ENCODE measurements at regions not wholly inside any gene's neighbourhood (a gene's known extent, or its start where the extent isn't known, plus 50 kb on each side); places are given as distances from the start of the nearest gene placed in this dataset.

DNA sequence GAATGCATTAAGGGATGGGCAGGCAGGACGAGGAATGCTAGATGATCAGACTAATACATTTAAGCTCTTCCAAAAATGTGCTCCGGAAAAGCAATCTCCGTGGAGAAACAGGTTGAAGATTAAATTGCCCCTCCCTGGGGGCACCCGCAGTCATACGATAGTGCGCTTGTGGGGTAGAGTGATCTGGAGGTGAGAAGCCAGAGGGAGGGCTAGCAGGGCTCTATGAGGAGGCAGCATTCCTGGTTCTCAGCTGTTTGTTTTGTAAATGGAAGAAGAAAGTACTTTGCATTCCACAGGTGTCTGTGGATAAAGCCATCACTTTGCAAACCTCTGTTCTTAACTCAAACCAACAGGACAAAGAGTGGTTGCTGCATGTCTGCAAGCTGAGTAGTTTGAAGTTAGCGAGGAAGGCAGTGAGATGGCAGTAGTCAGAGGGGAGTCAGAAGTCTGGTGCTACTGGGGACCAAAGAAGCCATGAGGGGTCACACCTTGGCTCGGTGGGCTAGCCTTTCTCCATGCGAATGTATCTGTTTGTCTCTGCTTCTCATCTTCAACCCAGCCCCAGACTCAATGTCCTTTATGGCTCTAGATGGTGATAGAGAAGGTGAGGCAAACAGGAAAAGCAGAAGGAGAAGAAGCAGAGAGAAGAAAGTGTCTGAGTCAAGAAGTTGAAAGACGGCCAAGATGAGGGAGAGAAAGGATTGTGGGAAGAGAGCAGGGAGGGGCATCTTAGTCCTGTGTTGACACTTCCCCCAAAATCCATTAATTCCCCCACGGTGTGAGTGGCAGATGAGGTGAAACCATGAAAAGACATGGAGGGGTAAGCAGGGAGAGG lies 65.2 kb upstream of the GJA8 start:
- H3K9me3 Mint-ChIP-seq (ENCODE audit: low read depth), result no peaks in the 10 kb centered on the region
- no peak for ATAC-seq
- no peak for DNase-seq
- no peaks in the 10 kb centered on the region for H3K36me3 Mint-ChIP-seq
- no peak overlapping the region for H3K27ac Mint-ChIP-seq
- CTCF ChIA-PET, result no interaction called here
- H3K27me3 Mint-ChIP-seq, result peaks cover 9% of the 10 kb centered on the region
- H3K4me3 Mint-ChIP-seq, result no peak overlapping the region
- no peaks in the 10 kb centered on the region for H3K4me1 Mint-ChIP-seq

DNA sequence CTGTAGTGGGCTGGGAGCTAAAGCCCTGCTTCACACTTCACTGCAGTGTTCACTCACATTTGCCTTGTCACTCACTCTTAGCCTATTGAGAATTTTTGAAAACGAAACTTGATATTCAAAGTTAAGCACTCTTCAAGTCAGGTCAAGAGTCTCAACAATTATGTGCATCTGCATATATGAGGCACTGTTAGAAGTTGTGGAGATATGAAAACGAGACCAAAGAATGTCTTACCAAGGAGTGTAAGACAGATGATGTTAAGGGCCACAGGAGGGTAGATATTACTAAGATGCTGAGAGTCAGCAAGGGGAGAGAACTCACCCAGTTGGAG lies 64.7 kb upstream of the GJA8 start:
- Mint-ChIP-seq H3K9me3 (ENCODE audit: low read depth) (no peaks in the 10 kb centered on the region), H3K4me1 (no peaks in the 10 kb centered on the region), H3K27ac (no peak overlapping the region), H3K27me3 (peaks cover 9% of the 10 kb centered on the region), H3K36me3 (no peaks in the 10 kb centered on the region), H3K4me3 (no peak overlapping the region)
- CTCF ChIA-PET, result no interaction called here
- DNase-seq (no peak), ATAC-seq (no peak)

DNA sequence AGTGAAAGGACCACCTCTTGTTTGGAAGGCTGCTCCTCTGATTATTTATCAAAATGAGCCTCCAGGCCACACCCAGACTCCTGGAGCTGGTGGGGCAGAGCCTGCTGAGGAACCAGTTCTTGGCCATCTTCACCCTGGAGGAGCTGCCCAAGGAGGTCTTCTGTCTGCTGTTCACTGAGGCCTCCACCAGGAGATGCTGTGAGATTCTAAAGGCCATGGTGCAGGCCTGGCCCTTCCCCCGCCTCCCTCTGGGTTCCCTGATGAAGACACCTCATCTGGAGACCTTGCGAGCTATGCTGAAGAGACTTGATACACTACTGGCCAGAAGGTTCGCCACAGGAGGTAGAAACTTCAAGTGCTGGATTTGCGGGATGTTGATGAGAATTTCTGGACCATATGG lies 61.7 kb upstream of the GJA8 start:
- Mint-ChIP-seq H3K4me3 (no peak overlapping the region), H3K9me3 (ENCODE audit: low read depth) (no peaks in the 10 kb centered on the region), H3K27me3 (peaks cover 6% of the 10 kb centered on the region), H3K4me1 (no peaks in the 10 kb centered on the region), H3K27ac (no peak overlapping the region), H3K36me3 (no peaks in the 10 kb centered on the region)
- ATAC-seq, result no peak
- DNase-seq, result no peak
- CTCF ChIA-PET, result no interaction called here

DNA sequence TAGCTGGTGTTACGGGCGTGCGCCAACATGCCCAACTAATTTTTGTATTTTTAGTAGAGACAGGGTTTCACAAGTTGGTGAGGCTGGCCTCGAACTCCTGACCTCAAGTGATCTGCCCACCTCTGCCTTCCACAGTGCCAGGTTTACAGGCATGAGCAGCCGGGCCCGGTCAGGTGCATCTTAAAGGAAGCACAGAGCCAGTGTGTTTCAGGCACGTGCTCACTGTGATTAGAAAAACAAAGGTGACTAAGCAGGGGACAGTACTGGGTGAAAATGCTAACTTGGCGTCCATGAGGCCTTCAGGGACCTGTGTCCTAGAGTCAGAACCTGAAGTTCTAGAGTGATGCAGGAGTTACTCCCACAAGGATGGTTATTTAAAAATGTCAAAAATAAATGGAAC lies 60.0 kb upstream of the GJA8 start:
- no peak overlapping the region for H3K4me3 Mint-ChIP-seq
- H3K4me1 Mint-ChIP-seq, result no peaks in the 10 kb centered on the region
- H3K9me3 Mint-ChIP-seq (ENCODE audit: low read depth), result no peaks in the 10 kb centered on the region
- ATAC-seq (no peak), DNase-seq (no peak)
- H3K27ac Mint-ChIP-seq, result no peak overlapping the region
- no peaks in the 10 kb centered on the region for H3K27me3 Mint-ChIP-seq
- CTCF ChIA-PET, result no interaction called here
- H3K36me3 Mint-ChIP-seq, result no peaks in the 10 kb centered on the region

DNA sequence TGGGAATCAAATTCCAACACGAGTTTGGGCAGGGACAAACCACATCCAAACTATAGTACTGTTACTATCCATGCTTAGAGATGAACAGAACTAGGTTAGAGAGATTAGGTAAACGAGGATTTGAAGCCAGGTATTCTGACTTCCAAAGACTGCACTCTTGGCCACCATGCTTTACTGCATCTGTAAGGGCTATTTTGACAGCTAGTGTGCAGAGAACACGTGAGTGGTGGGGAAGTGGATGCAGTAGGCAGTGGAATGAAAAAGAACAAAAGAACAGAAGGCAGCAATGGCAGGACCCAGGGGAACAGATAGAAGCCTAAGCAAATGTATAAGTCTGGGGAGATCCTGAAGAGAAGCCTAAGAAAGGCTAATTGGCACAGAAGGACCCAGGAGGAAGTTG lies 59.1 kb upstream of the GJA8 start:
- DNase-seq (no peak), ATAC-seq (no peak)
- Mint-ChIP-seq H3K9me3 (ENCODE audit: low read depth) (no peaks in the 10 kb centered on the region), H3K36me3 (no peaks in the 10 kb centered on the region), H3K4me1 (no peaks in the 10 kb centered on the region), H3K27me3 (no peaks in the 10 kb centered on the region), H3K27ac (no peak overlapping the region), H3K4me3 (no peak overlapping the region)
- CTCF ChIA-PET, result no interaction called here

DNA sequence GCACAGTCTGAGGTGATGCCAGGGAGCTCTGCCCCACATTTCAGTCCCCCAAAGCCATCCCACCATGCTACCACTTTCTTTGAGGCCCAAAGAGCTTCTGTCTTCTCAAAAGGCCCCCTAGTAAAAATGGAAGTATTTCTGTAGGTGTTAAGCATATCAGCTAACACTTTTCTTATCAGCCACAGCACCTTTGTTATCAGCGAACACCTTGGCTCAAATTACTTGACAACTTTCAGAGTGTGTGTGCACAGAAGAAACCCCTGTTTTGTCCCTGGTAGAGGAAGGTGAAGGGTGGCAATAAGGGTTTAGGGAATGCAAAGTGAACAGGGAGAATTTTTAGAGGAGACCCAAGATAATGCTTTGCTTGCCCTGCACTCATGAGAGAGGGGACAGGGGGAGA lies 54.8 kb upstream of the GJA8 start:
- Mint-ChIP-seq H3K27me3 (peaks cover 3% of the 10 kb centered on the region), H3K4me1 (peaks cover 5% of the 10 kb centered on the region), H3K36me3 (no peaks in the 10 kb centered on the region), H3K4me3 (no peak overlapping the region), H3K27ac (no peak overlapping the region), H3K9me3 (ENCODE audit: low read depth) (no peaks in the 10 kb centered on the region)
- DNase-seq (no peak), ATAC-seq (no peak)
- CTCF ChIA-PET, result no interaction called here

DNA sequence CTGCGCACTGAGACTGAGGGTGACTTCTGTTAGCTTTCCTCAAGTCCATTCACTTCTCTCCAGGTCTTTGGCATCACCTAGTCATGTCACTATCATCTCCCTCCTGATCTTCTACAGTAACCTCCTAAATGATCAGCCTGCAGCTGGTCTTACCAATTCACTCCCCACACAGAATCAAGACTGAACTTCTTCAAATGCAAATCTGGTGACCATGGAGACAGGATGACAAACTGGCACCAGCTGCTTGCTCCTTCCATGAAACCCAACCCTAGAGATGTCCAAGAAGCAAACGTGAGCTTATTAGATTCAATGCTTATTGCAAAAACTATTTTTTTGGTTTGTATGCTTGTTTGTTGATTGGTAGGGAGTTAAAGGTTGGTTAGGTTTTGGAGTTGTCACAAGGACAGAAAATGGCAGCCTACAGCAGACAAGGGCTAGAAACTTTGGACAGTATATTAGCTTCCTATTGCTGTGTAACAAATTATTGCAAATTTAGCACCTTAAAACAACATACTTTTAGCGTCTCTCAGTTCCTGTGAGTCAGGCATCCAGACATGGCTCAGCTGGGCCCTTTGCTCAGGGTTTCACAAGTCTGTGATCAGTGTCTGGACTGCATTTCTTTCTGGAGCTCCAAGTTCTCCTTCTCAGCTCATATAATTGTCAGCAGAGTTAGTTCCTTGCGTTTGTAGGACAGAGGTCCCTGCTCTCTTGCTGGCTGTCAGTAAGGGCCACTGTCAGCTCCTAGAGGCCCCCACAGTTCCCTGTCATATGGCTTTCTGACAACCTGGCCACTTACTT lies 53.3 kb upstream of the GJA8 start:
- CTCF ChIA-PET, result interaction anchor here (1.2 kb wide), 1 partner anchor 20 kb away, joined by 4 read pairs; no protein-coding TSS in a partner anchor
- no peak for ATAC-seq
- DNase-seq, result no peak
- Mint-ChIP-seq H3K27ac (no peak overlapping the region), H3K4me3 (no peak overlapping the region), H3K36me3 (no peaks in the 10 kb centered on the region), H3K27me3 (peaks cover 3% of the 10 kb centered on the region), H3K9me3 (ENCODE audit: low read depth) (no peaks in the 10 kb centered on the region), H3K4me1 (peaks cover 5% of the 10 kb centered on the region)

DNA sequence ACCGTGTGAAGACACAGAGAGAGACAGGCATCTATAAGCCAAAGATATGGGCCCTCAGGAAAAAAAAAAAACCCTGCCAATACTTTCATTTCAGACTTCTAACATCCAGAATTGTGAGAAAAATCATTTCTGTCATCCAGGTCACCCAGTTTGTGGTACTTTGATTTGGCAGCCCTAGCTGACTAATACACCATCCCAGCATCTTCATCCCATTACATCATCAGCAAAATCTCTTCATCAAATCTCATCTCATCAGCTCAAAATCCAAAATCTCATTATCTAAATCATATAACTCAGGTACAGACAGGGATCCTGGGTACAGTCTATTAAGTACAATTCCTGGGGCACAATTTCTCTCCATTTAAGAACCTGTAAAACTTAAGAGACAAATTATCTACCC lies 51.9 kb upstream of the GJA8 start:
- H3K4me3 Mint-ChIP-seq, result no peak overlapping the region
- DNase-seq (no peak), ATAC-seq (no peak)
- no peak overlapping the region for H3K27ac Mint-ChIP-seq
- H3K9me3 Mint-ChIP-seq (ENCODE audit: low read depth), result no peaks in the 10 kb centered on the region
- peaks cover 5% of the 10 kb centered on the region for H3K4me1 Mint-ChIP-seq
- peaks cover 7% of the 10 kb centered on the region for H3K27me3 Mint-ChIP-seq
- no peaks in the 10 kb centered on the region for H3K36me3 Mint-ChIP-seq
- CTCF ChIA-PET, result interaction anchor here (1.7 kb wide), 1 partner anchor 42 kb away, joined by 8 read pairs; no protein-coding TSS in a partner anchor

DNA sequence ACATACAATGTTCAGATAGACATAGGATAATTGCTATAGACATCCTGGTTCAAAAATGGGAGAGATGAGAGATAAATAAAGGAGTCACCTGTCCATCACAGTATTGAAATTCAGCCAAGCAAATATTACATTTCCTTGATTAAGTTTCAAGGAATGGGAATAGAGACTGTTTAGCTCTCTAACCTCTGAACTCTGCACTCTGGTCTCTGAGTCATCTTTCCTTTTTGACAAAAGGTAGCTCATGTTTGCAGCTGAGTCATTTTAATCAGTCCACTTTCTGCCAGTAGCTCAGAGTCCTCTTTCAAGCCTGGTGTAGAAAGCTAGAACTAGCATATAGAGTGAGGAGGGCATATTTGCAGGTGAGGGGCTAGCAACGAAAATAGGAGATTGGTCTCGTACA lies 51.4 kb upstream of the GJA8 start:
- Mint-ChIP-seq H3K4me1 (peaks cover 5% of the 10 kb centered on the region), H3K36me3 (no peaks in the 10 kb centered on the region), H3K27me3 (peaks cover 11% of the 10 kb centered on the region), H3K27ac (no peak overlapping the region), H3K9me3 (ENCODE audit: low read depth) (no peaks in the 10 kb centered on the region), H3K4me3 (no peak overlapping the region)
- ATAC-seq, result no peak
- CTCF ChIA-PET, result interaction anchor here (1.7 kb wide), 1 partner anchor 41 kb away, joined by 8 read pairs; no protein-coding TSS in a partner anchor
- no peak for DNase-seq

DNA sequence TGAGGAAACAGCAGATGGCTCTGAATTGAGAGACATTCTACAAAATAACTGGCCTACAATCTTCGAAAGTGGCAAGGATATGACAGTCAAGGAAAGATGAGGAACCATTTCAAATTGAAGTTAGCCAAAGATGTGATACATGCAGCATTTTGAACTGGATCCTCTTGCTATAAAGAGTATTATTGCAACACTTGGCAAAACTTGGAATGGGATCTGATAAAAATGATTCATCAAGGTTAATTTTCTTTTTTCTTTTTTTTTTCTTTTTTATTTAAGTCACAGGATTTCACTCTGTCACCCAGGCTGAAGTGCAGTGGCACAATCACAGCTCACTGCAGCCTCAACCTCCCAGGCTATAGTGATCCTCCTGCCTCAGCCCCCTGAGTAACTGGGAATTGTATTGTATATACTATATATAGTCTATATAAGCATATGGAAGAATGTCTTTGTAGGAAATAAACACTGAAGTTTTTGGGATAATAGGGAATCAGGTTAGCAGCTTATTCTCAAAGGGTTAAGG lies 49.8 kb upstream of the GJA8 start:
- no peak for ATAC-seq
- no peak for DNase-seq
- Mint-ChIP-seq H3K9me3 (ENCODE audit: low read depth) (no peaks in the 10 kb centered on the region), H3K36me3 (no peaks in the 10 kb centered on the region), H3K4me1 (peaks cover 5% of the 10 kb centered on the region), H3K27ac (no peak overlapping the region), H3K4me3 (no peak overlapping the region), H3K27me3 (peaks cover 26% of the 10 kb centered on the region)
- CTCF ChIA-PET, result no interaction called here

Data from activated CD8-positive, alpha-beta memory T cell treated with anti-CD3 and anti-CD28 coated beads, Interleukin-2, amount 10 ng/mL, durations not matched to agents 7 days and 5 days (primary cell).